HG03469 (cell line): ENCODE measurements at regions not wholly inside any gene's neighbourhood (a gene's known extent, or its start where the extent isn't known, plus 50 kb on each side); places are given as distances from the start of the nearest gene placed in this dataset.
"Not testable (repeated sequence)": the region's sequence is repeated elsewhere in the genome, so short reads cannot be mapped to it uniquely, and the experiment has no call there.

ENCODE experiments used
- ATAC-seq: cut with Tn5 transposase; IDR thresholded peaks from one replicate; pipeline ENCODE4 v1.9.1; 2021; ENCODE audit warnings: mild to moderate bottlenecking, moderate library complexity, moderate number of reproducible peaks; ENCODE audit not compliant: unreplicated experiment

- no peak for ATAC-seq
Measured at GRCh38 chr9:26129217-26129616, 451.0 kb upstream of the TUSC1 start.

DNA sequence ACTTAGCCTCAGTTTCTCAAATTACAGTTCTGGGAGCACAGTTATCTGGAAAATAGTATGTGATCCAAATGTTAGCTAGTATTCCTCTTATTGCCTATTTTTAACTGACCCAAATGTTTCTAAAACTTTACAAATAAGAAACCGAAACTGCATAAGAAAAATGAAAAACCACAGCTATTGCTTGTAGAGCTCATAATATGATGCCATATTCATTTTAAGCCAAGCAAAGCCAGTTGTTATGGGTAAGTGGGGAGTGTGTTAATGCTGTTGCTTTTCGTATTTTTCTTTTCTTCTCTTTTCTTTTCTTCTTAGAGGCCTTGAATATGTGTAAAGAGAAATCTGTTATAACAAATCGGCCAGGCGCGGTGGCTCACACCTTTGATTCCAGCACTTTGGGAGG is 447.4 kb upstream of the TUSC1 start:
- ATAC-seq, result no peak

GRCh38 chr9:26116085-26116484 is 437.8 kb upstream of the TUSC1 start:
- ATAC-seq, result not testable (repeated sequence)

- no peak for ATAC-seq
Measured at GRCh38 chr9:26112724-26113123, 434.5 kb upstream of the TUSC1 start.

GRCh38 chr9:26086396-26086795 is 408.2 kb upstream of the TUSC1 start:
- no peak for ATAC-seq

GRCh38 chr9:26081847-26082246 is 403.6 kb upstream of the TUSC1 start:
- no peak for ATAC-seq

GRCh38 chr9:26078706-26079105 is 400.5 kb upstream of the TUSC1 start:
- ATAC-seq, result no peak

DNA sequence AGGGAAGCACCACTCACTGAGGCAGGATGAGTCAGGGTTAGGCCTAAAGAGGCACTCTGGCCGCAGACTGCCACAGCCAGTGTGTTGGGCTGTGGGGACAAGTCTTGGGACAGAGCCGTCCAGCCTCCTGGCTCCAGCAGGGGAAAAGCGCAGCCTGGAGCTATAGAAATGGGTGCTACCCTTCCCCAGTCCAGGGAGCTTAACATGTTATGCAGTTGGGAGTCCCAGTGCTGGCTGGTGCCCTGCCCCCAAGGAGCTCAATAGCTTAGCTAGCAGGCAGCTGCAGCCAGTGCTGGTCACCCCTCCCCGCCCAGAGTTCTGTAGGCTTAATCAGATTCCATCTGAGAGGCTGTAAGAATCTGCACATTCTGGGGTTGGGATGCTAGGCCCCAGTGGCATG is 399.6 kb upstream of the TUSC1 start:
- no peak for ATAC-seq

DNA sequence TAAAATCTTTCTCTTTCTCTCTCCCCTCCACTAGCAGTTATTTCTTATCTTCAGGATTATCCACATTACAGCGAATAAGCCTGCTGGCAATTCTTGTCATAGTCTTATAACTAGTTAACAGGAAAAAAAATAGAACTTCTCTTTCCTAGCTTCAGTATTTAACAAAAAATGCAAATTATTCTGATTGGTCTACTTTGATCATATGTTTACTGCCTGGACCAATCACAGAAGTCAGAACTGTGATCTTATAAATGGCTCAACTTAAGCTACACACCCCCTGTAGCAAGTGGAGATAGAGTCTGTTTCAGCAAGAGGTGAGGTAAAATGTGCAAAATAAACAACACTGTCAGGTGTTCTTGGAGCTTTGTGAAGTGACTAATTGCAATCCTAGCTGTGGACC is 389.4 kb upstream of the TUSC1 start:
- ATAC-seq, result no peak

DNA sequence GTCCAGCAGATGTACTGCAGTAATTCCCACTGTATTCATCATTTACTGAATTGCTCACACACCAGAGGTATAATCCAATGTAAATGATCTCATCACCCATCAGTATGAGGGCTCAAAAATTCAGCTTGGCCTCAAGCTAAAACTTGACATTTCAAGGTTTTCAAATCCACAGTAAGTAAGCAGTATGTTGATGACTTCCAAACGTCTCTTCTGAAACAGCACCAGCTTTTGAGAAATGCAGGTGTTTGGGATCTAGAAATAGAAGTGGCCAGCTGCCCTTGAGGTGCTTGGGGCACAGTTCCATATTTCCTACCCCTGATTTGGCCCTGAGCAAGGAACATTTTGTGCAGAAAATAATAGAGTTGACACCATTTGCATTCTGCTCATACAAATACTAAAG is 388.0 kb upstream of the TUSC1 start:
- ATAC-seq, result no peak

DNA sequence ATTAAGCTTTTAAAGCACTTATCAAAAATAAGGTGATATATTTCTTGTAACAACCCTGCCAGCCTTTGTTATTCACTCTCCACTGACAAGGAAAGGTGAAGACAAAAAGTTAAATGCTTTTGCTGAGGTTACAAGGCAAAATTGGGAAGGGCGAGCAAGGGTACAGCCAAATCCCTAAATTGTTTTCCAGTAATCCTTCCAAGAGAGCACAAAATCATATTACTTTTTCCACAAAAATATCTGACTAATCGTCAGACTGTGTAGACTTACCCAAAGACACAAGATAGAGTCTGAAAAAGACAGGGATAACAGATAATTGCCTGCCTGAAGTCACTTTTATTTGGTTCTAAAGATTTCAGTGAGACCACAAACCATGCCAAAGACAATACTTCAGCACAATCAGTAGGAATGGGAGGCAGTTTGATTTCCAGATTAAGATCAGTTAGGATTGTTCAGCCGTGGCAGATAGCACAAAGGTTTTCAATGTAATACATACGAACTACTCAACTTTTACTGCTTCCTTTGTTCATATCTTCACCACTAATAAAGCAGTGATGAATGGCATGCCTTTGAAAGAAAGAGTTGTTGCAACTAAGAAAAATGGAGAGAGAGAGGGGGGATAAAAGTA is 383.8 kb upstream of the TUSC1 start:
- no peak for ATAC-seq

DNA sequence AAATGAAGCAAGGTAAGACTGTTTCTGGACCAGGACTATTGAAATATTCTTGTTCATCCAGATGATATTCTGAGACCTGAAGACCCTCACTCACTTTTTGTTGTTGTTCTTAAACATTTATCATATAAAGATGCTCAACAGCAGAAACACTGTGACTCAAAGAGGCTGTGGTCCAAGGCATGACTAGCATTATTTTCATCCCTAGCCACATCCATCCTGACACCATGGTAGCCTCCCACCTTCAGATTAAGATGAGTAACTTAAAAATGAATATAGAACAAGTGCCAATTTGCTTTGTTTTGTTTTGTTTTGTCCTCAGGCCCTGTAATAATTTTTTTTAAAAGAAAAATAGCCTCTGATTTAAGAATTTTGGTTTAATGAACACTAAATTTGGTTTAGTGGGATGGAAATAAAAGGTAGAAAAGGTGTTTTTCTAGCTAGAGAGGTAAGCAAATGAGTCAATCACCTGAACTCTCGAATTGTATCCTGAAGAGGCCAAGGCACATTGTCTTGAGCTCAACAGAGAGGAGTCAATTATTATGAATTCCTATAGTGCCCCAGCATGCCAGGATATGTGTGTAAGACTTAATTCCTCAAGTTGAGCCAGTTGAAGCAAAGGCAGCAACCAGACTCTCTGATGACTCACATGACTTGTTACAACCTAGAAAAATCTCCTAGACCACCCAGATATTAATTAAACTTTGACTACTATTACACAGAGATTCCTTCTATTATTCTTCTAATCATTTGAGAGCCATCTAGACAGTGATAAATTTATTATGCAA is 380.1 kb upstream of the TUSC1 start:
- no peak for ATAC-seq

DNA sequence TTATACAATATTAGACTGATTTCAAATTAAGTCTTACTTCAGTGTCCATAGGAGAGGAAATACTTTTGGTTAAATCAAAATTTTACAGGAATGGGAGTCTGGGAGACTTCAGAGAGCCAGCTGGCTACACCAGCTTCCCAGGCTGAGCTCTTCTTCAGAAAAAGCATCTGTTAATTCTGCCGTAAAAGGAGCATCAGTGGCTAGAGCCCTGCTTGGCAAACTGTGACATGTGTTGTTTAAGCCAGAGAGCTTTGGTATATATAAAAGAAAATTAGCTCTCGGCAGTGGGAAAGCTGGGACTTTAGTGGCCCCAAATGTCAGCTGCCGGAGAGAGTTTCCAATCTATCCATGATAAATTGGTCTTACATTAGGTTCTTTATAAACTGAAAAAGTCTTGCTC is 378.8 kb upstream of the TUSC1 start:
- no peak for ATAC-seq

GRCh38 chr9:26054600-26055520 is 376.6 kb upstream of the TUSC1 start:
- no peak for ATAC-seq

DNA sequence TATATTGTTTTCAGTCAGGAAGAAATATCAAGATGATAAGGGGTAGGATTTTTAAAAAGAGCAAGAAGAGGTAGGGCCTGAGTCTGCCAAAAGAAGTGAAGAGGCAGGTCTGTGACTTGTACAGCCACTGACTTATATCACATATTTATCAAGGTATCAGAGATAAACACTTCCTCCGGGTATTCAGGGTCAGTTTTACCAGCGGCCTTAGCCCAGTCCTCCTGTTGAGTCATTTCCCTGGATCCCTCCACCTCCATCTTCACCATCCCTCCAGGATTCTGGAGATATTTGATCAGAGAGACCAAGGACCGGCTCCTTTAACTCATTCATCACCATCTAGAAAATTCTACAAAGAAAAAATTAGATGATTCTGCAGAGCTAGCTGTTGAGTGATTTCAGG is 375.7 kb upstream of the TUSC1 start:
- ATAC-seq, result no peak

DNA sequence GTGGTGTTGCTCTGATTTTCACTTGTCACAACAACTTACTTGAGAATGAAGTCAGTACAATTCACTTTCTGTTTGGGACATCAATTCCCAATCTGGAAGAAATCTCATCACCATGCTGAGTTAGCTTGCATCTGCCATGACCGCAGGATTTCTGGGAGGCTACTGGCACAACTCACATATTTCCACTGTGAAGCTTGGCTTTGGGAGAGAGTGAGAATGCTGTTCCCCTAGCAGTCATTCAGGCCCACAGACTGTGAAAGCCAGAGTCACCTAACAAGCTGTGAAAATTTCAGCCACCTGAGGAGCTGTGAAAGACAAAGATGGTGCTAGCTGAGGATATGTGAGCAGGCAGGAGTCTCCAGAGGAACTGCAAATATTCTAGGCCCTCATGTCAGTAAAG is 365.2 kb upstream of the TUSC1 start:
- no peak for ATAC-seq

- ATAC-seq, result no peak
Measured at GRCh38 chr9:26034786-26035185, 356.5 kb upstream of the TUSC1 start.

DNA sequence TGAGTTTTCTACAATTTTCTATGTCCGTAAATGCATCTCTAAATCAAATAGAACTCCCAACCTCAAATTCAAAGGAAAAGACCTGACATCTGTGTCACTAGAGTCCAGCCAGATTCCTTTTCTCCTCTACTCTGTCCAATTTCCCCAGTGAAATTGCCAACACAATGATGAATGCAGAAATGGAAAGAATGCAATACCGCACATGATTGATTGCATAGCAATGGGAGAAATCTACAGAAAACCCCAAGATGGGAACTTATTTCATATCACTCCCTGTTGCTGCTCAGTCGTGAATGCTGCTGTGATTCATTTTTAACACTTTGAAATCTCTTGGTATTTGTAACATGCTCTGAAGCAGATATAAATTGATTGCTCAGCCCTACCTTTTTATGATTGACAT is 355.1 kb upstream of the TUSC1 start:
- ATAC-seq, result no peak

- ATAC-seq, result no peak
Measured at GRCh38 chr9:26026423-26027100, 348.3 kb upstream of the TUSC1 start.

- no peak for ATAC-seq
Measured at GRCh38 chr9:26013199-26013598, 335.0 kb upstream of the TUSC1 start.

- no peak for ATAC-seq
Measured at GRCh38 chr9:26012797-26013196, 334.6 kb upstream of the TUSC1 start.
